Adrenal gland (tissue), 5 donors: ENCODE measurements at regions not wholly inside any gene's neighbourhood (a gene's known extent, or its start where the extent isn't known, plus 50 kb on each side); places are given as distances from the start of the nearest gene placed in this dataset.

Experiments
- CTCF ChIP-seq, 6 experiments: fragments of 450-650 bp in 4 of 6; fragments of 200-600 bp in 2 of 6; sonication (generic) in 1 of 6; IDR thresholded peaks; 1 replicate in 5 of 6; 2 replicates in 1 of 6; pipeline versions ENCODE4 v1.5.1 to v1.8.0; 2016 to 2021; ENCODE audit warnings: antibody characterized with exemption in 6 of 6, mild to moderate bottlenecking in 2 of 6, moderate library complexity in 1 of 6
- POLR2A ChIP-seq, 2 donors: fragments of 450-650 bp; IDR thresholded peaks; one replicate each; pipeline ENCODE4 v1.6.1; 2017; ENCODE audit warnings: antibody characterized with exemption in 2 of 2, mild to moderate bottlenecking in 2 of 2, moderate library complexity in 1 of 2
- donor health status: DM: no; HTN: no; CAD: no.

GRCh38 chr4:124469981-124470380 lies 242.6 kb downstream of the ANKRD50 start:
- no peak for TF ChIP-seq POLR2A (IDR thresholded peaks at IDR 0.05)
- no peak for TF ChIP-seq CTCF (IDR thresholded peaks at IDR 0.05)
